ENCODE measurements at regions not wholly inside any gene's neighbourhood (a gene's known extent, or its start where the extent isn't known, plus 50 kb on each side); places are given as distances from the start of the nearest gene placed in this dataset.

DNA sequence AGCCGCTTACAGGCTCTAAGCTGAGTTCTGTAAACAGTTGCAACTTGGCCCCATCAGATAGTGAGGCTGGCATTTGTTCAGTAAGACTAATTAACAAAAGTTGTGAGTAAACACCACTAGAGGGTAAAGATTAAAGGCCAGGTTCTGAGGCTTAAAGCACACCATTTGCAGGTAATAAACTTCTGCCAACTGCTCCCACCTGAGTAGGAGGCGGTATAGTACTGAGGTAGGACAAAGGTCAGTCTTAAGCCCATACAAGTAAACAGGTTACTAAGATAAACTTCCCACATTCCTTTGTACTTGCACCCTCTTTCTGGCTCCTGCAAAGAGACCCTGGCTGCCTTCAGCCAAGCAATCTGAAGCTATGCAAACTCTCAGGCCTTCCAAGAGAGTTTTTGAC is 419.6 kb downstream of the DNAH5 start:
- Mint-ChIP-seq H3K27me3 (ENCODE audit: low read depth) (no peaks in the 10 kb centered on the region), H3K27ac (no peak overlapping the region), H3K4me1 (peaks cover 5 to 17% of the 10 kb centered on the region in 2 experiments; a peak in 2 of 4 replicates), H3K4me3 (no peak overlapping the region), H3K36me3 (ENCODE audit: insufficient read depth in 1 of 3, low read depth in 3 of 3) (no peaks in the 10 kb centered on the region), H3K9me3 (no peaks in the 10 kb centered on the region; a peak in 2 of 5 replicates)
- H4K20me1 ChIP-seq (ENCODE audit: control insufficient read depth, insufficient read depth, insufficient read length) = no peaks in the 10 kb centered on the region
- H3K23me2 ChIP-seq (ENCODE audit: insufficient read length, low read depth, low read length, poor library complexity, severe bottlenecking) = no peaks in the 10 kb centered on the region
- H3K18ac ChIP-seq (ENCODE audit: insufficient read length, low read depth, low read length) = no peak overlapping the region
- no peak overlapping the region for H4K5ac ChIP-seq (ENCODE audit: insufficient read length, low read depth, low read length)
- no peak overlapping the region for H3K14ac ChIP-seq (ENCODE audit: insufficient read depth, low read length)
- H3K27ac ChIP-seq (ENCODE audit: insufficient read length, low read depth, low read length) = no peak overlapping the region
- H3K4me1 ChIP-seq (ENCODE audit: insufficient read depth, low read length) = no peaks in the 10 kb centered on the region
- TF ChIP-seq, protein P1, sequence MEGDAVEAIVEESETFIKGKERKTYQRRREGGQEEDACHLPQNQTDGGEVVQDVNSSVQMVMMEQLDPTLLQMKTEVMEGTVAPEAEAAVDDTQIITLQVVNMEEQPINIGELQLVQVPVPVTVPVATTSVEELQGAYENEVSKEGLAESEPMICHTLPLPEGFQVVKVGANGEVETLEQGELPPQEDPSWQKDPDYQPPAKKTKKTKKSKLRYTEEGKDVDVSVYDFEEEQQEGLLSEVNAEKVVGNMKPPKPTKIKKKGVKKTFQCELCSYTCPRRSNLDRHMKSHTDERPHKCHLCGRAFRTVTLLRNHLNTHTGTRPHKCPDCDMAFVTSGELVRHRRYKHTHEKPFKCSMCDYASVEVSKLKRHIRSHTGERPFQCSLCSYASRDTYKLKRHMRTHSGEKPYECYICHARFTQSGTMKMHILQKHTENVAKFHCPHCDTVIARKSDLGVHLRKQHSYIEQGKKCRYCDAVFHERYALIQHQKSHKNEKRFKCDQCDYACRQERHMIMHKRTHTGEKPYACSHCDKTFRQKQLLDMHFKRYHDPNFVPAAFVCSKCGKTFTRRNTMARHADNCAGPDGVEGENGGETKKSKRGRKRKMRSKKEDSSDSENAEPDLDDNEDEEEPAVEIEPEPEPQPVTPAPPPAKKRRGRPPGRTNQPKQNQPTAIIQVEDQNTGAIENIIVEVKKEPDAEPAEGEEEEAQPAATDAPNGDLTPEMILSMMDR (conservative IDR thresholded peaks at IDR 0.05) = no peak
- no peak overlapping the region for H2BK20ac ChIP-seq (ENCODE audit: low read depth, low read length, poor library complexity, severe bottlenecking)
- no CpG with 5 or more reads among the region's 2 CpGs for WGBS (ENCODE audit: extremely low coverage, insufficient read length, low lambda C conversion rate)
- no peak overlapping the region for H2AK5ac ChIP-seq (ENCODE audit: insufficient read length, low read length)
- H2BK12ac ChIP-seq (ENCODE audit: insufficient read length, low read depth, low read length) = no peak overlapping the region
- H3K4ac ChIP-seq (ENCODE audit: low read depth, low read length) = no peak overlapping the region
- no peak overlapping the region for H4K8ac ChIP-seq (replicated peaks; ENCODE audit: insufficient read length, low read depth, low read length)
- no peak for DNase-seq
- no peak overlapping the region for H3T11ph ChIP-seq (ENCODE audit: low read length)
- no peak overlapping the region for H3K56ac ChIP-seq (ENCODE audit: insufficient read length, low read depth, low read length)
- no peak overlapping the region for H3K4me2 ChIP-seq (ENCODE audit: insufficient read depth, insufficient read length, low read length)
- H3K9me3 ChIP-seq (ENCODE audit: control insufficient read depth, low read depth, low read length) = no peaks in the 10 kb centered on the region
- H2AFZ ChIP-seq (ENCODE audit: low read length) = no peak overlapping the region
- H2BK15ac ChIP-seq (ENCODE audit: low read depth, low read length) = no peak overlapping the region
- no peaks in the 10 kb centered on the region for H3K79me1 ChIP-seq (ENCODE audit: insufficient read depth, low read depth, low read length, poor library complexity, severe bottlenecking)
- H3K23ac ChIP-seq (ENCODE audit: insufficient read length, low read depth, low read length) = no peak overlapping the region
- no peak overlapping the region for H2BK5ac ChIP-seq (ENCODE audit: insufficient read length, low read length)
- no peak overlapping the region for H2BK120ac ChIP-seq (ENCODE audit: low read depth, low read length, poor library complexity, severe bottlenecking)
- H3K79me2 ChIP-seq (ENCODE audit: insufficient read depth, low read length) = no peaks in the 10 kb centered on the region
- H3K9ac ChIP-seq (ENCODE audit: extremely low read depth, insufficient read length, low read length) = no peak overlapping the region
- H3K27me3 ChIP-seq (ENCODE audit: insufficient read depth, low read length) = no peaks in the 10 kb centered on the region
- H4K91ac ChIP-seq (ENCODE audit: insufficient read length, low read depth, low read length) = no peak overlapping the region
